Mammary epithelial cell (primary cell): ENCODE measurements at regions not wholly inside any gene's neighbourhood (a gene's known extent, or its start where the extent isn't known, plus 50 kb on each side); places are given as distances from the start of the nearest gene placed in this dataset.

Experiments
- EZH2 ChIP-seq: IDR thresholded peaks from 2 replicates; pipeline ENCODE4 v1.6.1; 2012; ENCODE audit warnings: low read length, inconsistent platforms, borderline replicate concordance
- TF ChIP-seq, protein P1 (sequence below), 2 donors: IDR thresholded peaks in 1 of 2; conservative IDR thresholded peaks in 1 of 2; 2 replicates each; pipeline ENCODE4 v1.5.1; 2011 to 2012; ENCODE audit warnings: inconsistent platforms in 2 of 2, low read length in 2 of 2, mild to moderate bottlenecking in 2 of 2, control low read depth in 1 of 2, low read depth in 1 of 2; ENCODE audit not compliant: insufficient read depth in 1 of 2; ENCODE audit errors: extremely low read depth in 1 of 2

DNA sequence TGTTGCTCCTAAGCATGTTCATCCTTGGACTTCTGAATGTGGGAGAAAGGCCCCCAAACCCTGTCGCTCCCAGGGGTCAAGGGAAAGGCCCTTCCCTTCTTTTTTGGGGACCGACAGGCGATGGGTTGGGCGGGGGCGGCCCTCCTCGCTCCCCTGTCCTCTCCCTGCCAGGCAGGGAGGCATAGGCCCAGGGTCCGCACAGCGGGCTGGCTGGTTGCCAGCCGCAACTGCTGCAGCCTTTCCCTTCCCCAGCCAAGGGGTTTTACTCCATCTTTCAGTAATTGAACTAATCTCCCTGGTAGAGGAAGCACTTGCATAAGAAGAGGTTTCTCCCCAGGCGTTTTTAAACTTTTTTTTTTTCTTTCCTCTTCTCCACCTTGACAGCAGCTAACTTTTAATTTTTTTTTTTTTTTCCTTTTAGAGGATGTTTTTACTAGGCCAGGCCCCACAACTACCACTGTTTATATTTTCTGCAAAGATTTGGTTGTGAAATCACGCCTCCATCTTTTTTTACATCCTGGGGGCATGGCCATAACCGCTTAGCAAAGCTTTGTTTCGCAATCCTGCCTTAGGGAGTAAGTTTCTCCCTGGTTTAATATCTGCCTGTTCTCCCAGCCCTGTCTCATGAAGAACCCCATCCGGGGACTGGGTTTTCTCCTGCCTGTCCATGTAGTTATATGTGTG lies 216.9 kb upstream of the ZNF608 start:
- TF ChIP-seq, protein P1, sequence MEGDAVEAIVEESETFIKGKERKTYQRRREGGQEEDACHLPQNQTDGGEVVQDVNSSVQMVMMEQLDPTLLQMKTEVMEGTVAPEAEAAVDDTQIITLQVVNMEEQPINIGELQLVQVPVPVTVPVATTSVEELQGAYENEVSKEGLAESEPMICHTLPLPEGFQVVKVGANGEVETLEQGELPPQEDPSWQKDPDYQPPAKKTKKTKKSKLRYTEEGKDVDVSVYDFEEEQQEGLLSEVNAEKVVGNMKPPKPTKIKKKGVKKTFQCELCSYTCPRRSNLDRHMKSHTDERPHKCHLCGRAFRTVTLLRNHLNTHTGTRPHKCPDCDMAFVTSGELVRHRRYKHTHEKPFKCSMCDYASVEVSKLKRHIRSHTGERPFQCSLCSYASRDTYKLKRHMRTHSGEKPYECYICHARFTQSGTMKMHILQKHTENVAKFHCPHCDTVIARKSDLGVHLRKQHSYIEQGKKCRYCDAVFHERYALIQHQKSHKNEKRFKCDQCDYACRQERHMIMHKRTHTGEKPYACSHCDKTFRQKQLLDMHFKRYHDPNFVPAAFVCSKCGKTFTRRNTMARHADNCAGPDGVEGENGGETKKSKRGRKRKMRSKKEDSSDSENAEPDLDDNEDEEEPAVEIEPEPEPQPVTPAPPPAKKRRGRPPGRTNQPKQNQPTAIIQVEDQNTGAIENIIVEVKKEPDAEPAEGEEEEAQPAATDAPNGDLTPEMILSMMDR (conservative IDR thresholded peaks at IDR 0.05 in 1 of 2, IDR thresholded peaks at IDR 0.05 in 1 of 2; ENCODE audit: extremely low read depth in 1 of 2, insufficient read depth in 1 of 2, low read depth in 1 of 2, low read length in 2 of 2) = no peak
- no peak for TF ChIP-seq EZH2
